A673 (cell line): ENCODE measurements at regions not wholly inside any gene's neighbourhood (a gene's known extent, or its start where the extent isn't known, plus 50 kb on each side); places are given as distances from the start of the nearest gene placed in this dataset.

Source experiments
- BruUV-seq: library from RNA; stranded (reverse); fragments of 400-500 nt; replicated peaks from 2 replicates; lab custom pipeline; 2021; lab: Mats Ljungman, UMichigan
- CTCF ChIA-PET: fragments of 300-600 bp; sonication (Branson Sonifier 250); formaldehyde crosslinking; loops from one replicate; lab custom pipeline; 2022; ENCODE audit warnings: antibody characterized with exemption; lab: Charles Lee
- POLR2A ChIA-PET: fragments of 300-600 bp; sonication (Branson Sonifier 250); formaldehyde crosslinking; loops from one replicate; lab custom pipeline; 2022; ENCODE audit warnings: antibody characterized with exemption; ENCODE audit not compliant: low non-redundant PET; lab: Charles Lee
- DNase-seq: peaks from one replicate; pipeline ENCODE4 v3.0.0-alpha.2; 2015; ENCODE audit warnings: low spot score
- H3K27ac ChIP-seq: fragments of 200-600 bp; sonication (generic); 2 replicates; pipeline ENCODE4 v1.5.1; 2016; ENCODE audit warnings: mixed run types, low read depth, mild to moderate bottlenecking, mixed read lengths, antibody characterized with exemption, low read length; ENCODE audit not compliant: poor library complexity, severe bottlenecking
- H3K27me3 ChIP-seq: fragments of 200-600 bp; sonication (generic); replicated peaks from 2 replicates; pipeline ENCODE4 v1.6.1; 2017; ENCODE audit warnings: mixed run types, low read depth, mild to moderate bottlenecking, mixed read lengths, antibody characterized with exemption, low read length; ENCODE audit not compliant: insufficient read depth, poor library complexity
- H3K36me3 ChIP-seq: fragments of 200-600 bp; sonication (generic); 2 replicates; pipeline ENCODE4 v1.6.1; 2016; ENCODE audit warnings: mixed run types, mild to moderate bottlenecking, mixed read lengths, antibody characterized with exemption, low read length; ENCODE audit not compliant: insufficient read depth, poor library complexity, severe bottlenecking
- H3K4me1 ChIP-seq: fragments of 200-600 bp; sonication (generic); 2 replicates; pipeline ENCODE4 v1.6.1; 2017; ENCODE audit warnings: mixed run types, mild to moderate bottlenecking, mixed read lengths, antibody characterized with exemption, low read length; ENCODE audit not compliant: insufficient read depth, poor library complexity, severe bottlenecking
- H3K4me3 ChIP-seq: fragments of 200-600 bp; sonication (generic); 2 replicates; pipeline ENCODE4 v1.5.1; 2016; ENCODE audit warnings: low read depth, mixed run types, mild to moderate bottlenecking, mixed read lengths, low read length; ENCODE audit not compliant: poor library complexity, severe bottlenecking
- H3K9me3 ChIP-seq: fragments of 200-600 bp; sonication (generic); 2 replicates; pipeline ENCODE4 v1.6.1; 2016; ENCODE audit warnings: mixed run types, low read depth, mild to moderate bottlenecking, mixed read lengths, antibody characterized with exemption, low read length; ENCODE audit not compliant: poor library complexity, severe bottlenecking
- EZH2 ChIP-seq: fragments of 200-600 bp; sonication (generic); IDR thresholded peaks from 2 replicates; pipeline ENCODE4 v1.6.1; 2017; ENCODE audit warnings: borderline replicate concordance, low read depth, mild to moderate bottlenecking, mixed read lengths, antibody characterized with exemption, low read length; ENCODE audit not compliant: poor library complexity, severe bottlenecking
- intact Hi-C: fragments of 100-400 bp; cut with micrococcal nuclease; formaldehyde crosslinking; loops from one replicate; pipeline ENCODE4 v1.10.0; 2022; ENCODE audit not compliant: unreplicated experiment
- TF ChIP-seq, protein P1 (sequence below): fragments of 300-800, 200-600 bp; sonication (generic); conservative IDR thresholded peaks from 2 replicates; pipeline ENCODE4 v1.5.1; 2017; ENCODE audit warnings: low read depth, mild to moderate bottlenecking, antibody characterized with exemption, low read length, moderate library complexity, mixed read lengths

DNA sequence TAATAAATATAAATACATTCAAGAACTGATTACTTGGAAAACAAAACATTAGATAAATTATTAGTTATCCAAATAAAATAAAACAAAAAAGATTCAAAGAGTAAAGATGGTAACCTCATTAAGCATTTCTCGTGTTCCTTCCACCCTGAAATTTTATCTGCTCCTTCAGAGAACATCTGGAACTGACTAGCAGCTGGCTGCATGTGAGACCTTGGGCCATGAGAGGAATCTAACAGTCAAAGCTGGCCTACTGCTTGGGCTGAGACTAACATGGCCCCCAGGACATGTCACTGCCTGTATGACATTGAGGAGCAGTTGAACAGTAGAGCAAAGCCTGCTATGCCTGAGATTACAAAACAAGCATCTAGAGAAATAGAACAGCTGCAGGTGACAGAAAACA lies 208.5 kb upstream of the ZSWIM2 start:
- no peaks in the 10 kb centered on the region for H3K4me1 ChIP-seq
- no peaks in the 10 kb centered on the region for H3K27me3 ChIP-seq
- H3K27ac ChIP-seq = no peak overlapping the region
- no peaks in the 10 kb centered on the region for H3K9me3 ChIP-seq
- H3K36me3 ChIP-seq = no peaks in the 10 kb centered on the region
- no peak for TF ChIP-seq EZH2
- TF ChIP-seq, protein P1, sequence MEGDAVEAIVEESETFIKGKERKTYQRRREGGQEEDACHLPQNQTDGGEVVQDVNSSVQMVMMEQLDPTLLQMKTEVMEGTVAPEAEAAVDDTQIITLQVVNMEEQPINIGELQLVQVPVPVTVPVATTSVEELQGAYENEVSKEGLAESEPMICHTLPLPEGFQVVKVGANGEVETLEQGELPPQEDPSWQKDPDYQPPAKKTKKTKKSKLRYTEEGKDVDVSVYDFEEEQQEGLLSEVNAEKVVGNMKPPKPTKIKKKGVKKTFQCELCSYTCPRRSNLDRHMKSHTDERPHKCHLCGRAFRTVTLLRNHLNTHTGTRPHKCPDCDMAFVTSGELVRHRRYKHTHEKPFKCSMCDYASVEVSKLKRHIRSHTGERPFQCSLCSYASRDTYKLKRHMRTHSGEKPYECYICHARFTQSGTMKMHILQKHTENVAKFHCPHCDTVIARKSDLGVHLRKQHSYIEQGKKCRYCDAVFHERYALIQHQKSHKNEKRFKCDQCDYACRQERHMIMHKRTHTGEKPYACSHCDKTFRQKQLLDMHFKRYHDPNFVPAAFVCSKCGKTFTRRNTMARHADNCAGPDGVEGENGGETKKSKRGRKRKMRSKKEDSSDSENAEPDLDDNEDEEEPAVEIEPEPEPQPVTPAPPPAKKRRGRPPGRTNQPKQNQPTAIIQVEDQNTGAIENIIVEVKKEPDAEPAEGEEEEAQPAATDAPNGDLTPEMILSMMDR = no peak
- intact Hi-C loops = no loop called here
- no peak overlapping the region for H3K4me3 ChIP-seq
- CTCF ChIA-PET = no interaction called here
- no TSS peak for BruUV-seq
- POLR2A ChIA-PET = no interaction called here
- no peak for DNase-seq

DNA sequence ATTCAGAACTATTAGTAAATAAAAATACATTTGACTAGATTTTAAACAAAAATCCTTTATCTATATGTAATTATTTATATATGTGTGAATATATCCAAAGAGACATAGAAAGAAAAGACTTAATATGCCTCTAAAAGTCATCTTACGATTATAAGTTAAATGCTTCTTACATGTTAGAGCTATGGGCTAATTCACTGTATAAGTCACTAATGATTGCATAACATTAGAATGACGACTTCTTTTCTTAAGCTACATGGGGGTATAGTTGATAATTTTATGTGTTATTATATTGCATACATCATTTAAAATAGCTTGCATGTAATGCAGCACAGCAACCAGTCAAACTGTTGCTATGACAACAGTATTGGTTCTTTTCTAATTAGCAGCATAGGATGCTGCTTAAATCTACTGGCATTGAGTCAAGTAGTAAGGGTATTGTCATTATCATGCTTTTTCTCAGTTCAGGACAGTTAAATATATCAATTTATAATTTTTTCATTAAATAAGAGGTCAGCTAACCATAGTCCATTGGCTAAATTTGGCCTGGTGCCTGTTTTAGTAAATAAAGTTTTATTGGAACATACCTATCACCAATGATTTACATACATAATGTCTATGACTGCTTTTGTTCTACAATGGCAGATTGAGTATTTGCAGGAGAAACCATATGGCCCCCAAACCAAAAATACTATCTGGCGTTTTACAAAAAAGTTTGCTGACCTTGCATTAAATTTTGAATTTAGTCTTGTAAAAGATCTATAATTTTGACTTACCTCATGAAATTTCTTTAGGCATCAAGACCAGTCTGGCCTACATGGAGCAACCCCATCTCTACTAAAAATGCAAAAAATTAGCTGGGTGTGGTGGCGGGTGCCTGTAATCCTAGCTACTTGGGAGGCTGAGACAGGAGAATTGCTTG lies 207.7 kb upstream of the ZSWIM2 start:
- BruUV-seq = no TSS peak
- no peak overlapping the region for H3K4me3 ChIP-seq
- intact Hi-C loops = no loop called here
- H3K27ac ChIP-seq = no peak overlapping the region
- ChIA-PET POLR2A (no interaction called here), CTCF (no interaction called here)
- no peaks in the 10 kb centered on the region for H3K36me3 ChIP-seq
- H3K27me3 ChIP-seq = no peaks in the 10 kb centered on the region
- DNase-seq = no peak
- no peaks in the 10 kb centered on the region for H3K4me1 ChIP-seq
- no peak for TF ChIP-seq EZH2
- TF ChIP-seq, protein P1 = no peak
- no peaks in the 10 kb centered on the region for H3K9me3 ChIP-seq

DNA sequence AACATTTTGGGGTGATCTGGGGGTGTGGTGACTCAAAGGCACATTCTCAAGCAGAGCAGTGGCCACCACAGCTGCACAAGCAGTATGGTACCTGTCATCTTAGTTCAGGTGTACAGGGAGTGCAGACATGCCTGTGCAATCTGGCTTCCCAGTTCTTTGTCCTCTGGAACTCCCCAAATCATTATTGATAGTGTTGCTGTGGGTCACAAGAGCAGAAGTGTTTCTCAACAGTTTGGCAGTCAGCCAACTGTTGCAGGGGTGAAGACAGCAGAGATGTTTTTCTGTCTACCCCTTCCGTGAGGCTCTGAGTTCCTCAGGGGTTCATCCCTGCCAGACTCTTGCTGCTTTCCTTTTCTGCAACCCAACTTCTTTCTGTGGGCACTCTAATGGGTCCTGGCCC lies 206.5 kb upstream of the ZSWIM2 start:
- Histone ChIP-seq H3K36me3 (no peaks in the 10 kb centered on the region), H3K9me3 (no peaks in the 10 kb centered on the region), H3K27me3 (no peaks in the 10 kb centered on the region), H3K4me1 (no peaks in the 10 kb centered on the region), H3K4me3 (no peak overlapping the region), H3K27ac (no peak overlapping the region)
- DNase-seq = peak; percentile 16
- POLR2A ChIA-PET = no interaction called here
- TF ChIP-seq, protein P1 = no peak
- no peak for TF ChIP-seq EZH2
- CTCF ChIA-PET = no interaction called here
- intact Hi-C loops = no loop called here
- no TSS peak for BruUV-seq
